Vagina (tissue), 2 donors: ENCODE measurements at regions not wholly inside any gene's neighbourhood (a gene's known extent, or its start where the extent isn't known, plus 50 kb on each side); places are given as distances from the start of the nearest gene placed in this dataset.

ENCODE experiments used
- DNase-seq, 2 donors: peaks; one replicate each; pipeline ENCODE4 v3.0.0-alpha.2; 2017; ENCODE audit errors: extremely low spot score in 2 of 2
- H3K27ac ChIP-seq: fragments of 200-600 bp; sonication (generic); one replicate; pipeline ENCODE4 v1.5.1; 2019
- H3K27me3 ChIP-seq: fragments of 200-600 bp; sonication (generic); one replicate; pipeline ENCODE4 v1.5.1; 2019
- H3K36me3 ChIP-seq, 2 donors: fragments of 200-600 bp; sonication (generic); one replicate each; pipeline ENCODE4 v1.5.1; 2017 to 2019
- H3K4me1 ChIP-seq: fragments of 200-600 bp; sonication (generic); one replicate; pipeline ENCODE4 v1.5.1; 2019
- H3K4me3 ChIP-seq, 2 donors: fragments of 200-600 bp; sonication (generic); 1 replicate in 1 of 2; 2 replicates in 1 of 2; pipeline ENCODE4 v1.5.1; 2016 to 2019
- H3K9me3 ChIP-seq: fragments of 200-600 bp; sonication (generic); one replicate; pipeline ENCODE4 v1.5.1; 2019
- CTCF ChIP-seq, 3 experiments: fragments of 450-650 bp in 2 of 3; fragments of 200-600 bp in 1 of 3; sonication (generic) in 1 of 3; IDR thresholded peaks; one replicate each; pipeline ENCODE4 v1.5.1; 2017 to 2019; ENCODE audit warnings: antibody characterized with exemption in 3 of 3, mild to moderate bottlenecking in 2 of 3, moderate library complexity in 2 of 3
- POLR2A ChIP-seq, 2 donors: fragments of 450-650 bp; IDR thresholded peaks; one replicate each; pipeline ENCODE4 v1.6.1; 2017; ENCODE audit warnings: antibody characterized with exemption in 2 of 2, mild to moderate bottlenecking in 2 of 2, moderate library complexity in 2 of 2
- POLR2AphosphoS5 ChIP-seq, 2 donors: sonication (generic); formaldehyde crosslinking; IDR thresholded peaks; one replicate each; pipeline ENCODE4 v1.9.0; 2017; ENCODE audit warnings: antibody characterized with exemption in 2 of 2, mild to moderate bottlenecking in 2 of 2, low read depth in 1 of 2; ENCODE audit not compliant: insufficient read depth in 1 of 2
- intact Hi-C: fragments of 100-400 bp; cut with DNase I; formaldehyde crosslinking; loops from one replicate; pipeline ENCODE4 v1.15.1; 2023

GRCh38 chr3:154040283-154040682 lies 80.9 kb upstream of the ARHGEF26 start:
- TF ChIP-seq CTCF (IDR thresholded peaks at IDR 0.05) = no peak
- TF ChIP-seq POLR2A (IDR thresholded peaks at IDR 0.05) = no peak
- no peak for TF ChIP-seq POLR2AphosphoS5 (IDR thresholded peaks at IDR 0.05; ENCODE audit: insufficient read depth in 1 of 2, low read depth in 1 of 2)
- no peak overlapping the region for H3K4me3 ChIP-seq
- no peaks in the 10 kb centered on the region for H3K27me3 ChIP-seq
- no peaks in the 10 kb centered on the region for H3K9me3 ChIP-seq
- intact Hi-C loops = no loop called here
- no peak overlapping the region for H3K27ac ChIP-seq
- no peak for DNase-seq
- no peaks in the 10 kb centered on the region for H3K36me3 ChIP-seq
- no peaks in the 10 kb centered on the region for H3K4me1 ChIP-seq

GRCh38 chr3:154044671-154045070 lies 76.5 kb upstream of the ARHGEF26 start:
- Histone ChIP-seq H3K27me3 (no peaks in the 10 kb centered on the region), H3K9me3 (no peaks in the 10 kb centered on the region), H3K27ac (no peak overlapping the region), H3K4me3 (no peak overlapping the region), H3K4me1 (no peaks in the 10 kb centered on the region), H3K36me3 (no peaks in the 10 kb centered on the region)
- intact Hi-C loops = no loop called here
- no peak for DNase-seq
- TF ChIP-seq CTCF (IDR thresholded peaks at IDR 0.05) (no peak), POLR2AphosphoS5 (IDR thresholded peaks at IDR 0.05; ENCODE audit: insufficient read depth in 1 of 2, low read depth in 1 of 2) (no peak), POLR2A (IDR thresholded peaks at IDR 0.05) (no peak)

GRCh38 chr3:154050216-154050615 lies 71.0 kb upstream of the ARHGEF26 start:
- intact Hi-C loops = no loop called here
- no peak overlapping the region for H3K4me3 ChIP-seq
- no peak overlapping the region for H3K27ac ChIP-seq
- no peaks in the 10 kb centered on the region for H3K36me3 ChIP-seq
- DNase-seq = no peak
- TF ChIP-seq POLR2AphosphoS5 (IDR thresholded peaks at IDR 0.05; ENCODE audit: insufficient read depth in 1 of 2, low read depth in 1 of 2) = no peak
- TF ChIP-seq CTCF (IDR thresholded peaks at IDR 0.05) = no peak
- TF ChIP-seq POLR2A (IDR thresholded peaks at IDR 0.05) = no peak
- no peaks in the 10 kb centered on the region for H3K4me1 ChIP-seq
- H3K9me3 ChIP-seq = no peaks in the 10 kb centered on the region
- no peaks in the 10 kb centered on the region for H3K27me3 ChIP-seq

GRCh38 chr3:154050766-154051165 lies 70.4 kb upstream of the ARHGEF26 start:
- DNase-seq = no peak
- Histone ChIP-seq H3K27me3 (no peaks in the 10 kb centered on the region), H3K27ac (no peak overlapping the region), H3K9me3 (no peaks in the 10 kb centered on the region), H3K4me3 (no peak overlapping the region), H3K4me1 (no peaks in the 10 kb centered on the region), H3K36me3 (no peaks in the 10 kb centered on the region)
- TF ChIP-seq POLR2A (IDR thresholded peaks at IDR 0.05) (no peak), CTCF (IDR thresholded peaks at IDR 0.05) (no peak), POLR2AphosphoS5 (IDR thresholded peaks at IDR 0.05; ENCODE audit: insufficient read depth in 1 of 2, low read depth in 1 of 2) (no peak)
- intact Hi-C loops = no loop called here

- intact Hi-C loops = no loop called here
- Histone ChIP-seq H3K27me3 (no peaks in the 10 kb centered on the region), H3K9me3 (no peaks in the 10 kb centered on the region), H3K36me3 (no peaks in the 10 kb centered on the region), H3K4me3 (no peak overlapping the region), H3K4me1 (peaks cover 8% of the 10 kb centered on the region), H3K27ac (peak overlapping the region; percentile 6)
- no peak for TF ChIP-seq POLR2A (IDR thresholded peaks at IDR 0.05)
- no peak for DNase-seq
Measured at GRCh38 chr3:154059833-154060232, 61.4 kb upstream of the ARHGEF26 start.
